ENCODE measurements at regions not wholly inside any gene's neighbourhood (a gene's known extent, or its start where the extent isn't known, plus 50 kb on each side); places are given as distances from the start of the nearest gene placed in this dataset.

DNA sequence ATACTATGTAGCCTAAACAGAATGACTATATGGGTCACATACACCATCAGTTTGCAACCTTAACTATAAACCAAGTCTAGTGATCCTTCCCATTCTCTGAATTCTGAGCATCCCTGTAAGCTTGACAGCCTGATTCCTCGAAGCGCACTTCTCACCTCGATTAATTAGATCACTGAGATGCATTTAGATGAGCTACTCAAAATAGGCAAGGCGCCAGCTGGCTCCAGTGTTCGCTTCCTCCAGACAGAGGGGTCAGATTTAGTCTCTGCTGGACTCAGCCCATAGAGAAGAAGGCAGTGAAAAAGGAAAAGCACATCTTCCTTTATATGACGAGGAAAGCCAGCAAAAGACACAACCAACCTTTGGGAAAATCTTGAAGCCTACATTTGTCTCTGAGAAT, 371.5 kb downstream of the MLLT3 start:
- in situ Hi-C loops (cut with MboI) = no loop called here
- BruUV-seq (replicated peaks) = no TSS peak
- CTCF ChIA-PET (ENCODE audit: low intra/inter-chr PET ratio) = no interaction called here

More for the DNA sequence above, 371.5 kb downstream of the MLLT3 start:
- Histone ChIP-seq H3K79me2 (ENCODE audit: control insufficient read depth, insufficient read depth, low read length) (no peaks in the 10 kb centered on the region), H3K9me3 (replicated peaks; ENCODE audit: control insufficient read depth, insufficient read depth, low read depth, low read length) (no peaks in the 10 kb centered on the region), H3K9ac (ENCODE audit: insufficient read depth in 1 of 2, low read depth in 2 of 2, low read length in 2 of 2) (no peak overlapping the region), H3K4me3 (no peak overlapping the region), H2AFZ (ENCODE audit: low read depth, low read length) (no peak overlapping the region), H3K27ac (ENCODE audit: extremely low read depth, low read depth, low read length) (no peak overlapping the region), H3K4me1 (replicated peaks in 1 of 2; ENCODE audit: control insufficient read depth in 2 of 2, insufficient read depth in 2 of 2, low read length in 2 of 2) (no peaks in the 10 kb centered on the region), H3K4me2 (ENCODE audit: insufficient read depth, low read length) (no peak overlapping the region), H3K9me1 (ENCODE audit: control insufficient read depth, insufficient read depth, low read length) (no peaks in the 10 kb centered on the region), H3K36me3 (ENCODE audit: control insufficient read depth, insufficient read depth, low read length) (no peaks in the 10 kb centered on the region), H4K20me1 (replicated peaks; ENCODE audit: control insufficient read depth, insufficient read depth, low read length) (no peaks in the 10 kb centered on the region), H3K27me3 (ENCODE audit: control insufficient read depth in 2 of 2, insufficient read depth in 2 of 2, low read length in 2 of 2) (no peaks in the 10 kb centered on the region)
- POLR2A ChIA-PET = no interaction called here
- ATAC-seq (no peak), FAIRE-seq (no peak), DNase-seq (ENCODE audit: extremely low read depth in 1 of 4, low spot score in 3 of 4) (no peak)
- TF ChIP-seq ZNF121 (CRISPR knock-in tag; conservative IDR thresholded peaks at IDR 0.05) (no peak), ZNF197 (CRISPR knock-in tag; IDR thresholded peaks at IDR 0.05; ENCODE audit: low read depth) (no peak), KDM4B (IDR thresholded peaks at IDR 0.05; ENCODE audit: borderline replicate concordance in 2 of 2, low read depth in 1 of 2) (no peak), JUNB (CRISPR knock-in tag; conservative IDR thresholded peaks at IDR 0.05) (no peak), RFX5 (IDR thresholded peaks at IDR 0.05; ENCODE audit: low read depth, low read length) (no peak), JUND (IDR thresholded peaks at IDR 0.05; ENCODE audit: borderline replicate concordance, low read depth, low read length) (no peak), JUND (tag; IDR thresholded peaks at IDR 0.05; ENCODE audit: borderline replicate concordance, low read depth, low read length) (no peak), STAT5B (CRISPR knock-in tag; IDR thresholded peaks at IDR 0.05) (no peak), DDX20 (tag; IDR thresholded peaks at IDR 0.05; ENCODE audit: low read depth) (no peak), HMG20B (CRISPR knock-in tag; IDR thresholded peaks at IDR 0.05) (no peak), GTF2E2 (tag; IDR thresholded peaks at IDR 0.05) (no peak), ZFPM2 (CRISPR knock-in tag; IDR thresholded peaks at IDR 0.05) (no peak), POLR2AphosphoS5 (IDR thresholded peaks at IDR 0.05; ENCODE audit: control insufficient read depth, insufficient read depth, low read depth, low read length) (no peak), ZNF431 (CRISPR knock-in tag; IDR thresholded peaks at IDR 0.05) (no peak)
- TF ChIP-seq, protein P1, sequence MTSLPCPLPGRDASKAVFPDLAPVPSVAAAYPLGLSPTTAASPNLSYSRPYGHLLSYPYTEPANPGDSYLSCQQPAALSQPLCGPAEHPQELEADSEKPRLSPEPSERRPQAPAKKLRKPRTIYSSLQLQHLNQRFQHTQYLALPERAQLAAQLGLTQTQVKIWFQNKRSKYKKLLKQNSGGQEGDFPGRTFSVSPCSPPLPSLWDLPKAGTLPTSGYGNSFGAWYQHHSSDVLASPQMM (CRISPR knock-in tag; IDR thresholded peaks at IDR 0.05) = no peak
- TF ChIP-seq, protein P2, sequence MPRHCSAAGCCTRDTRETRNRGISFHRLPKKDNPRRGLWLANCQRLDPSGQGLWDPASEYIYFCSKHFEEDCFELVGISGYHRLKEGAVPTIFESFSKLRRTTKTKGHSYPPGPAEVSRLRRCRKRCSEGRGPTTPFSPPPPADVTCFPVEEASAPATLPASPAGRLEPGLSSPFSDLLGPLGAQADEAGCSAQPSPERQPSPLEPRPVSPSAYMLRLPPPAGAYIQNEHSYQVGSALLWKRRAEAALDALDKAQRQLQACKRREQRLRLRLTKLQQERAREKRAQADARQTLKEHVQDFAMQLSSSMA (CRISPR knock-in tag; IDR thresholded peaks at IDR 0.05) = no peak
- TF ChIP-seq, protein P3, sequence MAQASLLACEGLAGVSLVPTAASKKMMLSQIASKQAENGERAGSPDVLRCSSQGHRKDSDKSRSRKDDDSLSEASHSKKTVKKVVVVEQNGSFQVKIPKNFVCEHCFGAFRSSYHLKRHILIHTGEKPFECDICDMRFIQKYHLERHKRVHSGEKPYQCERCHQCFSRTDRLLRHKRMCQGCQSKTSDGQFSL (CRISPR knock-in tag; IDR thresholded peaks at IDR 0.05) = no peak
- TF ChIP-seq, protein P3 (tag; IDR thresholded peaks at IDR 0.05) = no peak
- TF ChIP-seq, protein P4, sequence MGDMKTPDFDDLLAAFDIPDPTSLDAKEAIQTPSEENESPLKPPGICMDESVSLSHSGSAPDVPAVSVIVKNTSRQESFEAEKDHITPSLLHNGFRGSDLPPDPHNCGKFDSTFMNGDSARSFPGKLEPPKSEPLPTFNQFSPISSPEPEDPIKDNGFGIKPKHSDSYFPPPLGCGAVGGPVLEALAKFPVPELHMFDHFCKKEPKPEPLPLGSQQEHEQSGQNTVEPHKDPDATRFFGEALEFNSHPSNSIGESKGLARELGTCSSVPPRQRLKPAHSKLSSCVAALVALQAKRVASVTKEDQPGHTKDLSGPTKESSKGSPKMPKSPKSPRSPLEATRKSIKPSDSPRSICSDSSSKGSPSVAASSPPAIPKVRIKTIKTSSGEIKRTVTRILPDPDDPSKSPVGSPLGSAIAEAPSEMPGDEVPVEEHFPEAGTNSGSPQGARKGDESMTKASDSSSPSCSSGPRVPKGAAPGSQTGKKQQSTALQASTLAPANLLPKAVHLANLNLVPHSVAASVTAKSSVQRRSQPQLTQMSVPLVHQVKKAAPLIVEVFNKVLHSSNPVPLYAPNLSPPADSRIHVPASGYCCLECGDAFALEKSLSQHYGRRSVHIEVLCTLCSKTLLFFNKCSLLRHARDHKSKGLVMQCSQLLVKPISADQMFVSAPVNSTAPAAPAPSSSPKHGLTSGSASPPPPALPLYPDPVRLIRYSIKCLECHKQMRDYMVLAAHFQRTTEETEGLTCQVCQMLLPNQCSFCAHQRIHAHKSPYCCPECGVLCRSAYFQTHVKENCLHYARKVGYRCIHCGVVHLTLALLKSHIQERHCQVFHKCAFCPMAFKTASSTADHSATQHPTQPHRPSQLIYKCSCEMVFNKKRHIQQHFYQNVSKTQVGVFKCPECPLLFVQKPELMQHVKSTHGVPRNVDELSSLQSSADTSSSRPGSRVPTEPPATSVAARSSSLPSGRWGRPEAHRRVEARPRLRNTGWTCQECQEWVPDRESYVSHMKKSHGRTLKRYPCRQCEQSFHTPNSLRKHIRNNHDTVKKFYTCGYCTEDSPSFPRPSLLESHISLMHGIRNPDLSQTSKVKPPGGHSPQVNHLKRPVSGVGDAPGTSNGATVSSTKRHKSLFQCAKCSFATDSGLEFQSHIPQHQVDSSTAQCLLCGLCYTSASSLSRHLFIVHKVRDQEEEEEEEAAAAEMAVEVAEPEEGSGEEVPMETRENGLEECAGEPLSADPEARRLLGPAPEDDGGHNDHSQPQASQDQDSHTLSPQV (IDR thresholded peaks at IDR 0.05) = no peak
- WGBS (ENCODE audit: insufficient coverage, low coverage, missing lambda C conversion rate) = 0% methylated on average over 6 of the region's 6 CpGs
- intact Hi-C loops (cut with micrococcal nuclease) = no loop called here
